ENCODE measurements at regions not wholly inside any gene's neighbourhood (a gene's known extent, or its start where the extent isn't known, plus 50 kb on each side); places are given as distances from the start of the nearest gene placed in this dataset.

GRCh38 chr2:239545741-239546392 lies 145.0 kb upstream of the HDAC4 start:
- DNase-seq (ENCODE audit: extremely low read depth, low read depth, low spot score) = no peak

GRCh38 chr2:239544918-239545465 lies 144.2 kb upstream of the HDAC4 start:
- DNase-seq (ENCODE audit: extremely low read depth, low read depth, low spot score) = no peak

DNA sequence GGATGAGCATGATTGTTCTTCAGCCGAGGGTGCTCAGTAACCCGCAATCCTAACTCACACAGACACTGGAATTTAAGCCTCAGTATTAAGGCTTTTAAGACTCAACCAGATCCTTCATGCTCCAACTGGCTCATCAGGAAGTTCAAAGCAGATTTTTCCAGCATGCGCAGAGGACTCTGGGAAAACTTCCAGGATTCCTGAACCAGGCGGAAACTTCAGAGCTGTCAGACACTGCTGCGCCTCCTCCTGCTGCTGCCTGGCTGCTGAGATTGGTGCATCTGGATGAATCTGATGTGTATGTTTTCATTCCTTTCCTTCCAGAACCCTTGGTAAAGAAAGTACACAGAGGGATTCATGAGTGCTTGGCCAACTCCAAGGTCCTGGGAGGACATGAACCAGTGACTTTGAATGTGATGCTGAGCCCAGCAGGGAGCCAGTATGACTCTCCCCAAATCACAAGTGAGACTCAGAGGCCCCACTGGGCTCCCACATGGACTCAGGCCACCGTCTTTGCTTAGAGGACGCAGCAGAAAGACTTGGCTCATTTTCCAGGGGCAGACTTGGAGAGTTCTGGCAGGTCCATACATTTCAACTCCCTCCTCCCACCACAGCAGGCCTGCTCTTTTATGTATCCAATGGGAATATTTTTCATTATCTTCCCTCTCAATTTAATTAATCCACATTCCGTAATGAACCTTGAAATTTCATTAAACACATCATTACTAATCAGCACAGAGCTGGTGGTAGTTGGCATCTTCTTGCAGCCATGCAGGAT lies 143.5 kb upstream of the HDAC4 start:
- no peak for DNase-seq (ENCODE audit: extremely low read depth, low read depth, low spot score)

- DNase-seq (ENCODE audit: extremely low read depth, low read depth, low spot score) = no peak
Observed at GRCh38 chr2:239543702-239544101, 142.9 kb upstream of the HDAC4 start.

DNA sequence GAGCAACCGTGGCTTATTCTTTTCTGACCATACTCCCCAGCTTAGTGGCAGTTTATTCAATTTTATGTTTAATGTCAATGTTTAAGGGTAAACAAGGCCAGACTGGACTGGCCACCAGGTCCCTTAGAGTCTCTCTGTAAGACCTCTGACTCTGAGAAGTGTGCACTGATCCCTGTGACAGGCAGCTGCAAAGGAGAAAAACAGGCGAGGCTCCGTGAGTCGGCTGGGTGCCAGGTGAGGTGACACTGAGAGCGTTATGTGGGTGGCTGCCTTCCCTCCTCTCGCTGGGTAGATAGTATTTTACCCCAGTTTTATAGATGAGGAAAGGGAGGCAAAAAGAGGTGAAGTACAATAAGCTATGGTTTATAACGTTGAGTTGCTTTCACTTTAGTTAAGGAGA lies 139.4 kb upstream of the HDAC4 start:
- no peak for DNase-seq (ENCODE audit: extremely low read depth, low read depth, low spot score)

- DNase-seq (ENCODE audit: extremely low read depth, low read depth, low spot score) = no peak
Observed at GRCh38 chr2:239539776-239540100, 138.9 kb upstream of the HDAC4 start.

- no peak for DNase-seq (ENCODE audit: extremely low read depth, low read depth, low spot score)
Observed at GRCh38 chr2:239539083-239539775, 138.4 kb upstream of the HDAC4 start.

GRCh38 chr2:239538357-239539052 lies 137.7 kb upstream of the HDAC4 start:
- no peak for DNase-seq (ENCODE audit: extremely low read depth, low read depth, low spot score)

GRCh38 chr2:239537633-239538356 lies 137.0 kb upstream of the HDAC4 start:
- no peak for DNase-seq (ENCODE audit: extremely low read depth, low read depth, low spot score)

DNA sequence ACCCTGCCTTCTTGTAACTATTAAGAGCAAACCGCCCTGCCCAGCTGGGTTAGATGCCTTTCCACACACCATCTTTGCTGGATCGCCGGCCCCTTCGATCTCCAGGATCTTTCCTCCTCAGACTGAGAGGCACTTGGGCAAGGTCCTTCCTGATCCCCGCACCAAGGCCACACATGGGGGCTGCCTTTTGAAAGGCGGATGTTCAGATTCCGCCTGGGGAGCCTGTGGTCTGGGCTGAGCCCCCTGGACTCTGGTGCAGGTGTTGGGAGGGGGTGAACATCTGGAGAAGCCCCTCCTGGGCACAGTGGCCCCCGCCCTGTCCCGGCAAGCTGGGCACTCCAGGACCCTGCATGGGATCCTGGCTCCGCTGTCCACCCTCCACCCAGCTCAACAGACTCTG lies 135.4 kb upstream of the HDAC4 start:
- no peak for DNase-seq (ENCODE audit: extremely low read depth, low read depth, low spot score)

DNA sequence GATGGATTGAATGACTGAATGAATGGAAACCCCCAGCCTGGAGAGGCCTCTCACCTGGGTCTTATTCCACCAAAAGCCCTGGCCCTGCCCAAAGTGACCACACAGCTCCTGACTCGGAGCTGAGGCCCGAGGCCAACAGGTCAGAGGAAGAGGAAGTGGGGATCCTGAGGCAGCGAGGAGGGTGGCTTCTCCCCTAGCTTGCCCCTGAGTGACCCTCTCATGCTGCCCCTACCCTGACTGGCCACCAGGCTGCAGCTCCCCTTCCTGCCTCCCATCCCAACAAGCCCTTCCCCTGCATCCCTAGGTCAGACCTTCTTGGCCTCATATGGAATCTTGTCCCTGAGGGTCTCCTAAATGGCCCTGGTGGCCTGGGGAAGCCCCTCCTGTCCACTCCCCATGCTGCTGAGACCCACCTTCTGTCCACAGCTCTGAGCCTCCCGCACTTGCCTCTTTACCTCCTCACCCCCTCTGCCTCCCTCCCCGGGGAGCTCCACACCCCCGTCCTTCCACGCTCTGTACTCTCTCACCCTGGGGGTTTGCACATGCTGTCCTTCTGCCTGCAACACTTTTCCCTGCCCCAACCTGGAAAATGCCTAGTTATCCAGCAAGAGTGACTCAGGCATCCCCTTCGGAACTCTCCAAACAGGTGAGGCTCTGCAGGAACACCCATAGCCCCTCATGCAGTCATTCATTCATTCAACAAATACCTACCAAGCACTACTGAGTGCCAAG lies 134.8 kb upstream of the HDAC4 start:
- DNase-seq (ENCODE audit: extremely low read depth, low read depth, low spot score) = no peak

DNA sequence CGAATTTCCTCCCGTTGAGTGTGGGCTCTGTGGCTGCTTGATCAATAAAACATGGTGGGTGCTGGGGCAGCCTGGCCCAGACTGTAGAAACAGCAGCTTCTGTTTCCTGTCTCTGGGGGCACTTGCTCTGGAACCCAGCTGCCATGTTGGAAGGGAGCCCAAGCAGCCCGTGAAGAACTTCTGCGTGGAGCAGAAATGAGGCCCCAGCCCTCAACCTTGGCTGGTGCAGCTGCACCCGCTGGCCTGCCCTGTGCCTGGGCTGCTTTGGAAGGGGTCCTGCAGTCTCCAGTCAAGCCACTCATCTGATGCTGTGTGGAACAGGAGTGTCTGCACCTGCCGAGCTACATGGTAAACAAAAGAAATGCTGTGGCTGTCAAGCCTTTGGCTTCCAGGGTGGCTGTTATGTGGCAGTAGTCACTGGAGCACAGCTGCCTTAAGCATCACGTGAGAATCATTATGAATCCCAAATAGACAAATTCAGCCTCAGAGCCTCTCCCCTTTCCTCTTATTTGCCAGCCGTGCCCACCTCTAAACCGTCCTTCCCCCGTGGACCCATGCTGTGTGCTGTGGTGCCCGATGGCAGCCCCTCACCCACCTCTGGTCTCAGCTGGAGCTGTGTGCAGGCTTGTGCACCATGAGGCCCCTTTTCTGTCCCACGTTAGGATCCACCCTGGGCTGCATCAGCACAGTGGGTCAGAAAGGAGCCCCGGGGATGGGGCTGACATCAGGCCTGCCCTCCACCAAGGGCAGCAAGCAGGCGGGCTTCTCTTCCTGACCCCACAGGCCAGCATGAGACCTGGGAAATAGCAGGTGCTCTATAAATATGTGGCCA lies 134.0 kb upstream of the HDAC4 start:
- no peak for DNase-seq (ENCODE audit: extremely low read depth, low read depth, low spot score)

GRCh38 chr2:239533569-239534316 lies 132.9 kb upstream of the HDAC4 start:
- no peak for DNase-seq (ENCODE audit: extremely low read depth, low read depth, low spot score)

DNA sequence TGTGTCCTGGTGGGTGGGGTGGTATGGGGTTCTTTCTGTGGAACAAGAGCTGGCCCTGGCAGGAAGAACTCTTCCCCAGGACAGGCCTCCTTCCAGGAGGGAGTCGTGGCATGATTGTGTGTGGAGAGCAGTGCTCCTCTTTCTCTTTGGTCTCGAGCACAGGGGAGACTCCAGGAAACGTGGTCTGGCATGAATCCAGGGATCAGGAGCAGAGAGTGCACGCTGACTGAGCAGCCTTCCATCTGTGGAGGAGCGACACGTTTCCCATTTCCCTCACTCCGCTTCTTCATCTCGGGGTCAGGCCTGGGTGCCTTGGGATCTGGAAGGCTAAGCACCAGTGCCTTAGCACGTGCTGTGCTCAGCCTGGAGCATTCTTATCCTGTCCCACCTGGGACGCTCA lies 132.0 kb upstream of the HDAC4 start:
- no peak for DNase-seq (ENCODE audit: extremely low read depth, low read depth, low spot score)

- no peak for DNase-seq (ENCODE audit: extremely low read depth, low read depth, low spot score)
Observed at GRCh38 chr2:239532250-239532649, 131.4 kb upstream of the HDAC4 start.

DNA sequence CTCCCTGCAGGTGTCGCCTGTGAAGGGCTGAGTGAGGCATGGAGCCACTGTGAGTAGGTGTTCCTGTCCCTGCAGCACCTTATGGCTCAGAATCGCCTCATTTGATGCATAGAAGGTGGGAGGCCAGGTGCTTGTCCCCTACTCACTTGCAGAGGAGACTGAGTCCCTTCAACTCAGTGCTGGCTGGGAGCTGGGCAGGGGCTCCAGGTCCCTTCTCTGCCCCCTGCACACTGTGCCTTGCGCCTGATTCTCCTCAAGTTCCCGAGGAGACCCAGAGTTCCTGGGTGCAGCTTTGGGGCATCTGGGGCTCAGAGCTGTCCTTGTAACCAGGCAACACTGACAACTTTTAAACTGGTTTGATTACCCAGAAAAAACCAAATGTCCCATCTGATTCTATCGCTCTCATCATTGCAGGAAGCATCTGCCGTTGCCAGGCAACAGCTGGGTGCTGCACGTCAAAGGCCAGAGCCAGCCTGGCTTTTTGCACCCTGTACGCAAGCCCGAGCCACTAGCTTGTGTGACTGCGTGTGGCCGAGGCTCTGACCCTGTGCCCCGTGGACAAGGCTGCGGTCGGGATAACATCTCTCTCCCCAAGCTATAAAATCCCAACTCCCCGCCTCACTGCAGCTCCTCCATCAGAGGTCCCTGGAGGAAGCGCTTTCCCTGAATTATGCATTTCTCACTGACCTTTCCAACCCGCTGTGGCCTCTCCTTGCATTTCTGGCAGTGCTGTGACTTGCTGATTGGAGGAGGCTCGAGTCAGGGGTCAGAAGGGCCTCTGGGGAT lies 130.8 kb upstream of the HDAC4 start:
- no peak for DNase-seq (ENCODE audit: extremely low read depth, low read depth, low spot score)

DNA sequence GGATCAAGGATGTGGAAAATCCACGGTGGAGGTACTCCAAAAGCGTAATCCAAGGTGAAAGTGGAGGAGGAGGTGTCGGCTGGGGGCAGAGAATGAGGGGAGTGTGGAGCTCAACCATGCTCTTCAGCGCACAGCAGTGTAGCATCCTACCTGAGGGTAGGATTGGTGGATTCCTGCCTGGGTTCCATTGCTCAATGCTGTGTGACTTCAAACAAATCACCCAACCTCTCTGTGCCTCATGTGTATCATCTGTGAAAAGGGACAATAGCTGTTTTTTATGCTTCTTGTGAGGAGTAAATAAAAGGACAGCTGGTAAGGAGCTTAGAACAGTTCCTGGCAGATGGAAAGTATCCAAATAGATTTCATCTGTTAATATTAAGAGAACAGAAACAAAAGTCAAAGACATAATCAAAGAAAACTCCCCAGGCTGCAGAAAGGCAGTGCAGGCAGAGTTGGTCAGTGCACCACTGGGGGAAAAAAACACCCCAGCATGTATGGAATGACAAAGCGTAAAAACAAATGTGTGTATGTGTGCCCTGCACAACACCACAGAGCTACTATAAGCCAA lies 130.0 kb upstream of the HDAC4 start:
- no peak for DNase-seq (ENCODE audit: extremely low read depth, low read depth, low spot score)

Data from glomerular endothelial cell (primary cell).